NCI-H82 (cell line): ENCODE measurements at regions not wholly inside any gene's neighbourhood (a gene's known extent, or its start where the extent isn't known, plus 50 kb on each side); places are given as distances from the start of the nearest gene placed in this dataset.
A peak's percentile ranks its signal among the peaks of the same experiment; 100 is the strongest.
"Not testable (repeated sequence)": the region's sequence is repeated elsewhere in the genome, so short reads cannot be mapped to it uniquely, and the experiment has no call there.

Experiments
- DNase-seq: peaks from one replicate; lab custom pipeline; 2025; lab: John Stamatoyannopoulos, UW

DNA sequence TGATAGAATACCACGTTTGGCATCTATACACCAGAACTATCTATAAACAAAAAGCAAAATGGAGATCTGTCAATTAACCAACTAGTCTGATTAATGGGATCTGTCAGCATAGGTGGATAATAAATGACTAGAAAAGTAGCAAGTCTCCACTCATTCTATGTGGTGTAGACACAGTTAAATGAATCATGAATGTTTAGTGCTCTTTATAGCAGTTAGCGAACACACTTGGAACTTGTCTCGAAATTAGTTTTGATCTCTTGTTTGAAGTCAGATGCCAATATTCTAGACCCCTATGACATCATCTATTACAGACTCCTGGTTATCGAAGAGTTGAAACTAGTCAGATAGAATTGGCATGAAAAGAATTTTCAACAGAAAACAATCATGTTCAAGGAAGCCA is 259.7 kb downstream of the AHR start:
- DNase-seq, result no peak

DNA sequence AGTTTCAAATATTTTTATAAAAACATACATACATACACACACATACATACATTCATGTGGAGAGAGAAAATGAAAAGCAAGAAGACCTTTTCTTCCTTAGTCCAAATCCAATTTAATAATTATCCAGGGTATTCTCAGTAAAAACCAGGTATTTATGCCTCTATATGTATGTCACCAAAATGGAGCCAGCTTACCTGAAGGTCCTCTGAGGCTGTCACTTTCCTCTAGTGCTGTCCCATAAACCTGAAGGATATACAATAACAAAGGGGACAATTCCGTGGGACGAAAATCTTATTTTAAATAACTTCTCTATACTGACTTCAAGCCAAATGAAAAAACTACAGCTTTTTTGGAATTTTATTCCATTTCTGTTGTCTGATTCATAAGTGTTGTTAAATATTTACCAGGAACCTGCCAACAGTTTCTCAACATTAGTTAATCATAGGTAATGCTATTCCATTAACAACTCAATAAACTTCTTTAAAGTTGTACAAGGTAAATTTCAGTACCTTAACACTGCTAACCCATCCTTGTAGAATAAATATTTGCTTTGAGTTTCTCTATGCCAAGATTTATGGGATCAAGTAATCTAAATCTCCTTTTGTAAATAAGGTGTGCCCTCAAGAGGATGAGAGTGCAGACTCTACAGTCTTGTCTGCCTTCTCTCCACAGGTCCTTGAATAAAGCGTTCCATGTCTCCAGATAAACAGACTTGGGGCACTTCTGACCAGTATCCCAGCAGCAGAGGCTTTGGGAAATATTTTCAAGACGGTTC is 260.3 kb downstream of the AHR start:
- no peak for DNase-seq

DNA sequence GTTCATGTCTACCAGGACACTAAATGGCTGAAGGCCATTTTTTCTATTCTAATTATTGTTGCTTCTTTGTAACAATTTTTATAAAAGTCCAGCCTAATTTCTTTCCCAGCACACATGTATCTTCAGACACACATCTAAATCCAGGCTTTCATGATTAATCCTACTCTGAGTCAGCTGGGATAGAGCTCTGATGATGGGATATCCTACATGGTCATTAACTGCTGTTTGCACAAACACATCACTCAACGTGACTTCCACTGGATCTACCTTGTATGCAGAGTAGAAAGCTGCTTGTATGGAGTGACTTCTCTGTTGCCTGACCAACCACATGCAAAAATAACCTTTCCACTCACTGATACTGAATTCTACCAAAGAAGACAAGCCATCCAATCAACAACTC is 260.9 kb downstream of the AHR start:
- DNase-seq, result peak; percentile 18

DNA sequence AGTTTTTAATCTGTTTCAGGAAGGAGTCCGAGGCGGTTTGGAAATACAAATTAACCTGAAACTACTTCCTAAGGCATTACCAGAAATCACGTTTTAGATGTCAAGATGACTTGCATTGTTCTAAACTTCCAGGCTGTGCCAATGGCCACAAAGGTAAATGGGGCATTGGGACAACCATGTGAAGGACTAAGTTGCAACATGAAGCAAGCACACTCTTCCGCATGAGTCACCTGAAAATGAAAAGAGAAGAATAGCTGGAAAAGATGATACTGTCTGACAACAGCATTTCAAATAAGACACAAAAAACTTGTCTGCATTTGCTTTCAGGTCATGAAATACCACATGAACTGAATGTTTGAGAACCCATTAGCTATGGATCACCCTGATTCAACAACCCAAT is 262.1 kb downstream of the AHR start:
- no peak for DNase-seq

DNA sequence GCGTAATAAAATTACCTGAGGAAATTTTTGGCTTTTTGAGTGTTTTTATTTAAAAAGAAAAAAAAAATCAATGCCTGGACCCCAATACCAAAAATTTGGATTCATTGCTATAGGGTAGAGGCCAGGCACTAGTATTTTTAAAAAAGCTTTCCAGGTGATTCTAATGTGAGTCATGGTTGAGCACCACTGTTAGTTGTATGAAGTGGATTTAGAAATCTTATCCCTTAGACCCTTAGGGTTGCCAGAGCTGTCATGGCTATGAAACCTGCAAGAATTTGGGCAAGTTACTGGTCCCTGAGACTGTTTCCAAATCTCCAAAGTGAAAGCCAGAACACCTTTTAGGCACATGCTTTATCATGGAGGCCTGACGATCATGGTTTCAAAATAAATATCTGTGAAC is 262.5 kb downstream of the AHR start:
- no peak for DNase-seq

DNA sequence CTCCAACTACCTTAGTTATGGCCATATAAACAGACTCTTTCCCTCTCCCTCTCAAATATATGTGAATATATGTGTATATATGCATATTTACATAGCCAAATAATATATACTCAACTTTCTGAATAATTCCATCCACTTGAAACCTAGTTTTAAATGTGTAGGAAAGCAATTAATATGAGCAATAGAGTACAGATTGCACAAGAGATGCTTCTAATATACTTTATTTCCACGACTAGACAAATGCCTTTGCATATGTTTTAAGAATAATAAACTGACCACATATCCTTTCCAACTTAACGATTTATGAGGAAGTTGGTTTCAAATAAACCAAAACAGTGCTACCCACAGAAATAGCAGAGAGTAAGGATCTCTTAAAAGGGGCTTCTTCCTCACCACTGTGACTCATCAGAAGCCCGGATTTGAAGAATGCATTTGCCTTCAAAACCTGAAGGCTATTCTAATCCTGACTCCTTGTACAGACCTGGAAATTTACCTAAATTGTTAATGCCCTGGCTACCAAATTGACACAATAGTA is 266.3 kb downstream of the AHR start:
- no peak for DNase-seq

DNA sequence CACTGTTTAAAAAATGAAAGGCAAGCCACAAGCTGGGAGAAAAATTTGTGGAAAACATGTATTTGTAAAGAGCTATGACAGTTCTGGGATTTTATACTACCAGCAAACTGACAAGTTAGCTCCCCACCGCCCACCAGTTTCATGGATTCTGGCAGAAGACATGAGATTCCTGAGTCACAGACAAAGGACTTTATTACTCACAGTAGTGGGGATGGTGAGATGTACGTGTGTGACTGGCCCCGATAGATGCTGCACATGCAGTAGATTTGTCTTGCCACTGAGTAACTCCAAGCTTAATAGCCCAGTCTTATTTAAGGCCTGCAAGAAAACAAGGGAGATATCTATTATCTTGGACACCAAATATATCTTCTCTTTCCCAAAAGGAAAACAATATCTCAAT is 281.7 kb downstream of the AHR start:
- DNase-seq, result no peak

DNA sequence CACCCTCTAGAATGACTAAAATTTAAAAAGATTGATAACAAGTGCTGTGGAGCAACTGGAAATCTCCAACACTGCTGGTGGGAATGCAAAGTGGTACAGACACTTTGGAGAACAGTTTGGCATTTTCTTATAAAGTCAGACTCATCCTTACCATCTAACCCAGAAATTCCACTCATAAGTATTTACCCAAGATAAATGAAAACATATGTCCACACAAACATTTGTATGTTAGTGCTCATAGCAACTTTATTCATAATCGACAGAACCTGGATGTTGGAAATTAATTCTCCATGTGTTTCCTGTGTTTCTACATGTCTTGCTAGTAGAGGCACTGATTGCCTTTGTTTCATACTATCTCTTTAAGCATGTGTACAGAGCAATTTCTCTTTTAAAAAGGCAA is 282.4 kb downstream of the AHR start:
- no peak for DNase-seq

DNA sequence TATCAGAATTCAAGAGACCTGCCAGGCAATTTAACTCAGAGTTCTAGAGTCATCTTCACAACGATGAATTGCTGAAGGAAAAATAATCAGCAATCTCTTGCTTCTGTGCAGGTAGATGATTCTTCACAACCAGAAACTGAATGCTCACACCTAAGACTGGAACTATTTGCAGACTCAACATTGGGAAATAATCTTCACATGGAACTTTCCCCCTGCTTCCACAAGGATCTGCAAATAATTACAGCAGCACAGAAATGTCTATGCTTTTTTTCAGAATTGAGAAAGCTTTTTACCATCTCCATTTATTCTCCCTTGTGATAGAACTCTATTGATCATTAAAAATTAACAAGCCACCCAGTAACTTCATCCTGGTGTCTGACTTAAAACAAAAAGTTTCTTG is 282.8 kb downstream of the AHR start:
- DNase-seq, result no peak

DNA sequence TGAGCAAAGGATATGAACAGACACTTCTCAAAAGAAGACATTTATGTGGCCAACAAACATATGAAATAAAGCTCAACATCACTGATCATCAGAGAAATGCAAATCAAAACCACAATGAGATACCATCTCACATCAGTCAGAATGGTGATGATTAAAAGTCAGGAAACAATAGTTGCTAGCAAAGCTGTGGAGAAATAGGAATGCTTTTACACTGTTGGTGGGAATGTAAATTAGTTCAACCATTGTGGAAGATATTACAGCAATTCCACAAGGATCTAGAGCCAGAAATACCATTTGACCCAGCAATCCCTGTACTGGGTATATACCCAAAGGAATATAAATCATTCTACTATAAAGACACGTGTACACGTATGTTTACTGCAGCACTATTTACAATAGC is 284.2 kb downstream of the AHR start:
- not testable (repeated sequence) for DNase-seq

DNA sequence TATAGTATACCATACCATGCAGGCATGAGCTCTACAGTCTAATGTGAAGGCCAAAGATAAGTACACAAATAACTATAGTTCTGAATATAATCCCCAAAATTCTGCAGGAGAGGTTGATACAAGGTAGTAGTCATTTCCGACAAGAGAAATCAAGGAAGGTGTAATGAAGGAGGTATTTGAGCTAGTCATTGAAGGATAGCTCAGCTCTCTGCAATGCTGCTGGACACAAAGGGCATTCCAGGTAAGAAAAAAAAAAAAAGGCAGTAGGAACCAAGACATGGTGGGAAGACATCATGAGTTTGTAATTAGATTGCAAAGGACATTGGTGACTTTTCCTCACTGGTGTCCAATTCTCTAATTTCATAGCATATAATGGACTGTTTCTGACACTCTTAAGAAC is 285.3 kb downstream of the AHR start:
- DNase-seq, result no peak

DNA sequence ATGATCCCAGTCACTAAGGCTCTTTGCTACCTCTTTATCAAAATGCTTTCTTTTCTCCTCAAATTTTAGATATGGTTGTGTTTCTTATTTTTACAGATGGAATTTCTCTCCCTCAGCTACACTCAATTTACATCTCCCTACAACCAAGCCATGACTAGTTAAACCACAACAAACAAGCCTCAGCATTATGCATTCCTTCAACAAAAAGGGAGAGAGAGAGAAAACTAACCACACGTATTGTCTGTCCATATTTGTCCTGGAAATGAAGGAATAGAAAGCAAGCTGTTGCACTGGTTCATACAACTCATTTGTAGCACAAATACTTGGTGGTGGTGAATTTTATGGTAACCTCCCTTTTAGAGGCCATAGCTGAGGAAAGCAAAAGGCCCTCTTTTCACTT is 286.4 kb downstream of the AHR start:
- DNase-seq, result no peak

DNA sequence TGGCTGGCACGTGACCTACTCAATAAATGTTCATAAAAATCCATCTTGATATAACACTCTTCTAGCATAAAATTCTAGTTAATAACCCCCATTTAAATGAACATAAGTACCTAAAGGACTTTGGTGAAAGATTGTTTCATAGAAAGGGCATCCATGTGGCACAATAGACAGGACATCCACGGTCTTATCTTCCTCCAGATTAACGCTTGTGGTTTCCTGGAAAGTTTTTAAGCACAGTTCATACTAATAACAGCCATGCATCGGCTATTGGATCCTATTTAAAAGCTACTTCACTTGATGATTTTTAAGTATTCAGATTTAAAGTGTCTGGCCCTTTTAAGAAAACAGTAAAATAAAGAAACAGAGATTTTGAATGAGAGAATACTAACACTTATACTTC is 288.3 kb downstream of the AHR start:
- no peak for DNase-seq

DNA sequence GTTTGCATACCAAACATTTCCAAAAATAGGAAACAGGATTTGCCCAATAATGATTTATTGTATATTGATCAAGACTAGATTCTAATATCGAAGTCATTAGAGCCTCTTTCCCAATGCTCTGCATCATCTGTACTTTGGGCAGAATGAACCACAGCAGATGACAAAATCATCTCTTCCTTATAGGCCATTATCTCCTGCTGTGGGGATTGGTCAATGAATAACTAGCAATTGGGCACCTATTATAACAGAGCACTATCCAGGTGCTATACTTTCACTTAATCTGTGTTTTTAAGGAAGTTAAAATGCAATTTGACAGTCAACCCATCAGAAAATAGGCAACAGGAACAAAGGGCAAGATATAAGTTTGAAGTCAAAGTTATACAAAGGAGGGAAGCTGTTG is 290.3 kb downstream of the AHR start:
- DNase-seq, result no peak

DNA sequence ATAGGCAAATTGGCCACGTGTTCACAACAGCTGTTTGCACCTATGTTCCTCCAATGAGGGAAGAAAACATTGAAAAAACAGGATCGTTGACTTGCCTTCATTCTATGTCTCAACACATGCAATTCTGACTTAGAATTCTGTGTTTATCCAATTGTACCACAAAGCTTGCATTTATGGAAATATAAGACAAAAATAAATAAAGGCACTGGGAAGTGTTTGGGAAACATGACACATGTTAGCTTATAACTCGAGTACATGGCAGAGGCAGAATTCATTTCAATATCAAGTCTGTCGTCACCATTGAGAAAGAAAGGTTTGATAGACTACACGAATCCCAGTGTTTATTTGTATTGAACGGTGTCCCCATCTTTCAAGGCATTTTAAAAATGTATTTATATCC is 291.2 kb downstream of the AHR start:
- DNase-seq, result no peak

DNA sequence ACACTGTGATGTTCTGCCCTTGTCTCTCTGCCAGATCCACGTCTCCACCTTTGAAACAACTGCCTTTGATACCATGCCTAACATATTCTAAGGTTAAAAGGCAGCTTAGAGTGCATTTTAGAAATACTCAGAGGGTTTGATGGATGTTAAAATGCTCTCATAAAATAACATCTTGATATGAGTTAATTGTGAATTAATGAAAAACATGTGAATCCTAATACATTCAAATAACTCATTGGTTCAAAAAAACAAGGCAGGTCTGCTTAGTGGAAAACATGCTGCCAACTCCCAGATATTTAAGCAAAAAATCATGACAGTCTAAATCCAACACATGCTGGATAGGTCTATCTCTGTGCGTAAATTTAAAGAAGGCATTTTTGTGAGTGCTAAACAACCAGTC is 291.8 kb downstream of the AHR start:
- no peak for DNase-seq

DNA sequence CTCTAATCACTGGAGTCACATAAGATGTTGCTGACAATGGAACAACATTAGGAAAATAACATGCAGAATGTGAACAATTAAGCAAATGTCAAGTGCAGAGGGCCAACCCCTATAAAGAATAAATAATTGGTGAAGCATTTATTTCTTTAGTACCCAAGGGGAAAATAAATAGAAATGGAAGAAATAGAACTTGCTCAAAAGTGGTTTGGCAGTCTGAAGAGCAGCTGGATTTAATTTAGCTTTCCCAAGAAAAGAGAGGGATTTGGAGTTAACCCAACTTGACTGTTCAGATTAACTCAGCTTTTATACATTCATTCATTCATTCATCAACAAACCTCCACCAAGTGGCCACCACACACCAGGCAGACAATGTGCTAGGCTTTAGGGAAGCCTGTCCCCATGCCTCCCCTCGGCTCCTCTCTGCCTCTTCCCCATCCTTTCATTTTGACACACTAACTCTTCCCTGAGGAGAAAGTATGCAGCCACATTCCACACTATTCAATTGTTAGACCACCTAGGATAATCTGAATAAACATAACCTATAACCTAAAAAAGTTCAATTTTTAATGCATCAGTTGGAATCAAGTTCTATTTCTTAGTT is 295.5 kb downstream of the AHR start:
- no peak for DNase-seq

DNA sequence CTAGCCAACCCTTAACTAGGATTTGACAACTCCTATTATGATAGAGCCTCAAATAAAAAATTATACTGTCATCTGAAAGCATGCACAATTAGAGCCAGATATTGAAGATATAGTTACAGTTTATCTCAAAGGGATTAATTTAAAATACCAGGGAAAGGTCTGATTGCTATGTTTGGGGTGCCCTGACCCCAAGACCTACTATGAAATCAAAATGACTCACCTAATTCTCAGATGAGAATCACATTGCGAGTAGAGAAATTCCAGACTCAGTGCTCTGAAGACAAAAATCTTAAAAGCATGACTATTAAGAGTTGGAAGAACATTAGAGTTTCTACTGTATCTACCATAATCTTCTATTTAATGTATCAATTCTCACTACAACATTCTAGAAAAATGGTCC is 297.1 kb downstream of the AHR start:
- DNase-seq, result no peak

DNA sequence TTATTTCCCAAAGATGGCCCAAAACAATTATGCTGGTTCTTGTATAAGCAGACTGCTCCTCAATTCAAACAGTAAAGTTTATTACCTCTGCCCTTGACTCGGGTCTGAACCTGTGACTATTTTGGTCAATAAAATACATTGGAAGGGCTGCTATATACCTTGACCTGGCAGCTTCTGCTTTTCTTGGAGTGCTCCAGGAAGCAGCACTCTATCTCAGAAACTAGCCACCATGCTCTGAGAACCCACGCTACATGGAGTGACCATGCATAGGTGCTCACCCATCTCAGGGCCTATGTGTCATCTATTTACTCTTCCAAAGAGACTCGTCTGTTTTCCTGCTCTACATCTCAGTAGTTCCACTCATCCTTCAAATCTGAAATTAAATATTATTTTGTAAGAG is 299.9 kb downstream of the AHR start:
- DNase-seq, result no peak

DNA sequence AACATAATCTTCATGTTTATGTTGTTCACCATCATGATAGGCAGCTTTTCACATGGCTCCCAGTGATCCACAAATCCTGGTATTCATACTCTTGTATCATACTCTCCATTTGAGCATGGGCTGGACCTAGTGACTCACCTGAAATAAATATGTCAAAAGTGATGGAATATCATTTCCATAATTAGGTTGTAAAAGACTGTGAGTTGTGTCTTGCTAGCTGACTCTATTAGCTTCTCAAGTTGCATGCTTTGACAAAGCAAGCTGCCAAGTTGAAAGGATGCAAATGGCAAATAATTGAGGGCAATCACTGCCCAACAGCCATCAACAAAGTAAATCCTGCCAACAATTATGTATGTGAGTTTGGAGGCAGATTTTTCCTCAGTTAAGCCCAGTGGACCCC is 300.4 kb downstream of the AHR start:
- no peak for DNase-seq

DNA sequence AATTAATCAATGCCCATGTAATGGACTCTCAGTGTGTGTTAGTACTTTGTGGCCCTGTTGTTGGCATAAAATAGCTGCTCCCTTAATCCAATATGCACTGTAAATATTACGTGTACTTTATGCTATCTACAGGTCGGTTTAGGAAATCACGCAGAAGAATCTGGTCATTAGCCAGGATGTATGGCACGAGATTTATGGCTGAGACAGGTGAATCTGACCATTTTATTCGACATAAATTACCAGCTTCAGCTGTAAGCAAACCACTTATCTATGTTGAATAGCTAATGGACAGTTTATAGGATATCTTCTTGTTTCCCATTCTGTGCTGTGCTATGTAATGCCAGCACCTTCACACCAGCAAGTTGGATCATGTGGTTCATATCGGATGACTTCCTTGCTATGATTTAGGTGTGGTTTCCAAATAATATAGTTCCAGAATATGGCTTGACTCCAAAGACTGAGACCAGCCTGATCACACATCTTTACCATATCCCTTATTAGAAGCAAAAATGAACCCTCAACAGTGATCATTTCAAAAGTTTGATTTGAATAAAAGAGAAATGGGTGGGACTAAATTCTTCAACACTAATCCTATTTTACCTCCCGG is 301.4 kb downstream of the AHR start:
- no peak for DNase-seq

DNA sequence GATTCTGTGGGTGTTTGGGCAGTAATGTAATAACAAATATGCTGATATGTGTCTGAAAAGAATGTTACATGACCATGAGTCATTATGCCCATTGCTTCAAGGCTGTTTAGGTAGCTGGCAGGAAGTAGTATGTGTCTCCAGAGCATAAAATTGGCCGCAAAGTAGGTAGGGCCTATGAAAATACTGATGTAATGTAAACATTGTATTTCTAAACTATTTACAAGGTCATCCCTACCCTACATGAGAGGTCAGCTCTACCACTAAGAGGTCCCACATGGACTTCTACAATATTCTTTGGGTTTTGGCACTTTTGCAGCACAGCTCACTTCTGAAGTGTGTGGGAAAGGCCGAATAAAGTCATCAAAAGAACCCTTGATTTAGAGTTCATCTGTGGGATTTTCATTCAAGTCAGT is 301.9 kb downstream of the AHR start:
- DNase-seq, result no peak

DNA sequence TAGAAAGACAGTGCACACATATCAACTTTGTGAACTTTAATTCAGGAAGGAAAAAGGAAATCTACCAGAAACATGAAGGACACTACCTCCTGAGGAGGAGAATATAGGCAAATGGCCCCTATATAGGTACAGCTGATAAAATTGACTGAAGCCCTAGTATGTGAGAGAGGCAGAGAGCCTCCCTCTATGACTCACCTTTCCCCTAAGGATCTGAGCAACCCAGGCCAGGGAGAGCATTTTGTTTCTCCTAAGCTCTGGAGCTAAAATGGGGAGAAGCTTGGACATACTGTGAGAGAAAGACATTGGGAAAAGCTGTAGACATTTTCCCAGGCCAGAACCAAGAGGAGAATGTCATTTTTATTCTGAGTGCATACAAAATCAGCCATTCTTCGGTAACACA is 303.5 kb downstream of the AHR start:
- no peak for DNase-seq
